ENCODE measurements at regions not wholly inside any gene's neighbourhood (a gene's known extent, or its start where the extent isn't known, plus 50 kb on each side); places are given as distances from the start of the nearest gene placed in this dataset.

DNA sequence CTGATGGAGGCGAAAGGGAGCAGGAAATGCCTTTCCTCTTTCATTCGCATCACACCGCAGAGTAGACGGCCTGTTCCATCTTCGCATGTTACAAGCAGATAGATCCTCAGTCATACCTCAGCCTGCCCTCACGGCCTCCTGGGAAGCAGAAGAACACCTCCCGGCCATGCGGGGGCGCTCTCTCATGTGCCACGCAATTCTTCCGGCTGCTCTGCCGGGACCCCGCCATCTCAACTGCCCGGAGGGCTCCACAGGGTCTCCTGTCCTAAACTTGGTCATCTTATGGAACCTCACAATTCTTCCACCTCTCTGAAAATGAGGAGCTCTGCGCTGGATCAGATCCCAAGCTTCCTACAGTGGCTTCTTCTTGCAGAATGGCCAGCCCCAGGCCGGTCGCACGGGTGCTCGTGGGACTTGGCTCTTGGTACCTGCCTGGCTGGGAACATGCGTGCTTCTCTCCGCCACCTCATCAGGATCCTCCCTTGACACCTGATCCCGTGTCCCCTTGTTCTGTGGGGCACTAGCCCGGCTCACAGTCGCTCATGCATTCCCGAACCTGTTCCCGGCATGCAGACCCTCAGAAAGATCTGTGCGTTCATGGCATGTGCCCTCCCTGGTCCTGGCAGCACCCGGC is 262.8 kb upstream of the SHH start:
- ChIA-PET POLR2A (ENCODE audit: low non-redundant PET) (no interaction called here), CTCF (interaction anchor here (0.6 to 0.7 kb wide), 2 partner anchors 60 to 342 kb away, joined by 3 to 4 read pairs; no protein-coding TSS in a partner anchor)
- no peak for DNase-seq (ENCODE audit: low spot score)
- TF ChIP-seq, protein P1, sequence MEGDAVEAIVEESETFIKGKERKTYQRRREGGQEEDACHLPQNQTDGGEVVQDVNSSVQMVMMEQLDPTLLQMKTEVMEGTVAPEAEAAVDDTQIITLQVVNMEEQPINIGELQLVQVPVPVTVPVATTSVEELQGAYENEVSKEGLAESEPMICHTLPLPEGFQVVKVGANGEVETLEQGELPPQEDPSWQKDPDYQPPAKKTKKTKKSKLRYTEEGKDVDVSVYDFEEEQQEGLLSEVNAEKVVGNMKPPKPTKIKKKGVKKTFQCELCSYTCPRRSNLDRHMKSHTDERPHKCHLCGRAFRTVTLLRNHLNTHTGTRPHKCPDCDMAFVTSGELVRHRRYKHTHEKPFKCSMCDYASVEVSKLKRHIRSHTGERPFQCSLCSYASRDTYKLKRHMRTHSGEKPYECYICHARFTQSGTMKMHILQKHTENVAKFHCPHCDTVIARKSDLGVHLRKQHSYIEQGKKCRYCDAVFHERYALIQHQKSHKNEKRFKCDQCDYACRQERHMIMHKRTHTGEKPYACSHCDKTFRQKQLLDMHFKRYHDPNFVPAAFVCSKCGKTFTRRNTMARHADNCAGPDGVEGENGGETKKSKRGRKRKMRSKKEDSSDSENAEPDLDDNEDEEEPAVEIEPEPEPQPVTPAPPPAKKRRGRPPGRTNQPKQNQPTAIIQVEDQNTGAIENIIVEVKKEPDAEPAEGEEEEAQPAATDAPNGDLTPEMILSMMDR (conservative IDR thresholded peaks at IDR 0.05; ENCODE audit: low read depth), result no peak
- no peak overlapping the region for H3K27ac ChIP-seq

DNA sequence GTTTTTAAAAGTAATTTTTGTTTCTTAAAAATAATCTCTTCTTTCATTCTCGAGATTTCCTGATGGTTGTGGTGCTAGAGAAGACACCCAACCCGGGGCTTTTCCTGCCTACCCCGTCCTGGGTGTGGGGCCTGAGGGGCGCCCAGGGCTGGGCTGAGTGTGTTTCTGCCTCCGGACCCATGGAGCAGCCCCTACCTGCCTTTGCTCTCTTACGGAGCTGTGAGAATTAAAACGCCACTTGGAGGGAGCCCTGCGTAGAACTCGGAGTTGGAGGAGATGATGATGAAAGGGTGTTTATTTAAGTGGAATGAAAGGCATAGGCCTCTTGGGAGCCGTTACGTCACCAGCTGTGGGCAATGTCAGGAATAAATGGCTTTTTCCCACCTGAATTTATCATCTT is 261.8 kb upstream of the SHH start:
- no peak for DNase-seq (ENCODE audit: low spot score)
- H3K27ac ChIP-seq, result no peak overlapping the region
- TF ChIP-seq, protein P1 (conservative IDR thresholded peaks at IDR 0.05; ENCODE audit: low read depth), result no peak
- POLR2A ChIA-PET (ENCODE audit: low non-redundant PET), result no interaction called here
- CTCF ChIA-PET, result interaction anchor here (0.7 kb wide), 1 partner anchor 1431 kb away, joined by 7 read pairs; no protein-coding TSS in a partner anchor

DNA sequence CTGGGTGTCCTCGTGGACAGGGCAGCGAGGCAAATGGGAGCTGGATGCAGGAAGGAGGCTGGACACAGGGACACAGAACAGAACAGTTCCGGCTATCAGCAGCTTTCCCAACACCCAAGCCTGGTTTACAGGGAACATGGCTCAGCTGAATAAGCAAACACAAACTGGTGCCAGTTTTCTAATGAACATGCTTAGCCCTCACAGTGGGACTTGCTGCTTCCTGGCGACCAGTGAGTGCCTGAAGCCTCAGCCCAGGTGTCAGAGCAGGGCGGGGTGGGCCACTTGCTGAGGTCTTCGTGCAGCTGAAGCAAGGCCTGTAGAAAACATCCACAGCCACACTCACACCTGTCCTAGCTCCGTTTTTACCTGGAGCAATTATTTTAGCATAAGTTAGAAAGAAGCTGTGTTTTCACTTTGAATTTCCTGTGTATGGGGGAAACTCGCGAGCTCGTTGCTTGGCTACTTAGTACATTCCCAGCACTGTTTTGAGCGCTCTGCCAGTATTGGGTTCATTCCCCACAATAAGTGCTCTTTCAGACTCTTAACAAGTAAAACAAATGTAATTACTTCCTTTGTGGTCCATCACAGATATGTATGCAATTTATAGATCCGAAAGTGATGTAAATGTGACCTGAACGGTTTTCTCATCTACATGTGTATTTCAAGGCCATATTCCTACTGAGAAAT is 261.2 kb upstream of the SHH start:
- DNase-seq (ENCODE audit: low spot score), result no peak
- H3K27ac ChIP-seq, result no peak overlapping the region
- TF ChIP-seq, protein P1 (conservative IDR thresholded peaks at IDR 0.05; ENCODE audit: low read depth), result no peak
- ChIA-PET CTCF (no interaction called here), POLR2A (ENCODE audit: low non-redundant PET) (no interaction called here)

DNA sequence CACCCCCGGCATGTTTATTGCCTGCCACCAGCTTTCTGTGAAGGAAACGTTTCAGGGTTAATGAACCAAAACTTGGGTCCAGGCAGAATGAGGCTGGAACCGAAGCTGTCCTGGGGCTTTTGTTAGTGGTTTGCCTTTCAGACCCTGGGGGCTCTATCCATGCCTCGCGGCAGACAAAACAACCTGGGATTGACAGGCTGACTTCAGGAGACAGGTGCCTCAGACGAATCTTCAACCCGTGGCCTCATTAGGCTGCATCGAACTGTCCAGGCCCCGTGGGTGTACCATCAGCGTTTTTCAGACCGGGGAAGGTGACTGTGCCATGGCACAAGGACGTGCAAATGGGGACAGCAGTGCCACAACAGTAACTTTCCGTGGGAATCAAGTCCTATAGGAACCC is 259.3 kb upstream of the SHH start:
- TF ChIP-seq, protein P1 (conservative IDR thresholded peaks at IDR 0.05; ENCODE audit: low read depth), result no peak
- H3K27ac ChIP-seq, result no peak overlapping the region
- CTCF ChIA-PET, result no interaction called here
- POLR2A ChIA-PET (ENCODE audit: low non-redundant PET), result no interaction called here
- no peak for DNase-seq (ENCODE audit: low spot score)

DNA sequence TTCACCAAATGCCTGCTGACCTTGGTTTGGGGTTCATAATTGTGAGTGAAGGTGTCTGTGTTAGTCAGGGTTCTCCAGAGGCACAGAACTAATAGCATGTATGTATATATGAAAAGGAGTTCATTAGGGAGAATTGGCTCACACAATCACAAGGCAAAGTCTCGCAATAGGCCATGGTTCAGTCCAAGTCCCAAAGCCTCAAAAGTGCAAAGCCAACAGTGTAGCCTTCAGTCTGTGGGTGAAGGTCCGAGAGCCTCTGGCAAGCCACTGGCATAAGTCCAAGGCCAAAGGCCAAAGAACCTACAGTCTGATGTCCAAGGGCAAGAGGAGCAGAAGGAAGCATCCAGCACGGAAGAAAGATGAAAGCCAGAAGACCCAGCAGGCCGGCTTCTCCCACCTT is 257.6 kb upstream of the SHH start:
- ChIA-PET POLR2A (ENCODE audit: low non-redundant PET) (no interaction called here), CTCF (no interaction called here)
- no peak for DNase-seq (ENCODE audit: low spot score)
- TF ChIP-seq, protein P1 (conservative IDR thresholded peaks at IDR 0.05; ENCODE audit: low read depth), result no peak
- H3K27ac ChIP-seq, result no peak overlapping the region

DNA sequence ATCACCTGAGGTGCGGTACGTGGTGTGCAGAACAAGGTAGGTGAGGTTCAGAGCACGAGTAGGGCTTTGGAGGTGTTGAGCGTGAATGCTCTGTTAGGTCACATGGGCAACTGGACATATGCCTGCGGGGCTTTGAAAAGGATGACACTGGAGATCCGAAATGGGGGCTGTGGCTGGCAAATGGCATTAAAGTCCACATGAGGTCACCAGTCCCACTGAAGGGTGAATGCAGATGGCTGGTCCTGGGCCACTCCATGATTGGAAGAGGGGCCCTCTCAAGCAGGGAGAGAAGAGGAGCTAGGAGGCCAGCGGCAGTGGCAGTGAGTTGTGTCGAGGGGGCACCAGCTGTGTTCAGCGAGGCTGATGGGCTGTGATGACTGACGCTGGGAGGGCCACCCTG is 254.9 kb upstream of the SHH start:
- no peak for DNase-seq (ENCODE audit: low spot score)
- POLR2A ChIA-PET (ENCODE audit: low non-redundant PET), result no interaction called here
- H3K27ac ChIP-seq, result no peak overlapping the region
- CTCF ChIA-PET, result no interaction called here
- TF ChIP-seq, protein P1 (conservative IDR thresholded peaks at IDR 0.05; ENCODE audit: low read depth), result no peak

Data from RWPE1 (cell line).